Peyer's patch (tissue), 4 donors: ENCODE measurements at regions not wholly inside any gene's neighbourhood (a gene's known extent, or its start where the extent isn't known, plus 50 kb on each side); places are given as distances from the start of the nearest gene placed in this dataset.

Experiments used
- DNase-seq, 3 donors: peaks; one replicate each; pipeline ENCODE4 v3.0.0-alpha.2; 2017 to 2019
- H3K27ac ChIP-seq, 4 donors: fragments of 200-600 bp; sonication (generic); one replicate each; pipeline ENCODE4 v1.5.1; 2016 to 2019
- H3K27me3 ChIP-seq, 2 donors: fragments of 200-600 bp; sonication (generic); one replicate each; pipeline ENCODE4 v1.5.1; 2019
- H3K36me3 ChIP-seq, 3 donors: fragments of 200-600 bp; sonication (generic); one replicate each; pipeline ENCODE4 v1.5.1; 2016 to 2019
- H3K4me1 ChIP-seq, 4 donors: fragments of 200-600 bp; sonication (generic); one replicate each; pipeline ENCODE4 v1.5.1; 2016 to 2019
- H3K4me3 ChIP-seq, 4 donors: fragments of 200-600 bp; sonication (generic); 1 replicate in 3 of 4; 2 replicates in 1 of 4; pipeline ENCODE4 v1.5.1; 2016 to 2019; ENCODE audit warnings: mild to moderate bottlenecking in 1 of 4
- H3K9me3 ChIP-seq, 4 donors: fragments of 200-600 bp; sonication (generic); one replicate each; pipeline ENCODE4 v1.5.1; 2016 to 2019; ENCODE audit warnings: mild to moderate bottlenecking in 1 of 4
- POLR2A ChIP-seq, 2 donors: fragments of 450-650 bp; IDR thresholded peaks; one replicate each; pipeline ENCODE4 v1.5.1; 2017; ENCODE audit warnings: antibody characterized with exemption in 2 of 2, mild to moderate bottlenecking in 2 of 2, moderate library complexity in 2 of 2
- TF ChIP-seq, protein P1 (sequence below), 6 experiments: fragments of 450-650 bp in 4 of 6; fragments of 200-600 bp in 2 of 6; sonication (generic) in 1 of 6; IDR thresholded peaks; one replicate each; pipeline ENCODE4 v1.5.1; 2017 to 2019; ENCODE audit warnings: antibody characterized with exemption in 6 of 6, mild to moderate bottlenecking in 3 of 6, moderate library complexity in 1 of 6

DNA sequence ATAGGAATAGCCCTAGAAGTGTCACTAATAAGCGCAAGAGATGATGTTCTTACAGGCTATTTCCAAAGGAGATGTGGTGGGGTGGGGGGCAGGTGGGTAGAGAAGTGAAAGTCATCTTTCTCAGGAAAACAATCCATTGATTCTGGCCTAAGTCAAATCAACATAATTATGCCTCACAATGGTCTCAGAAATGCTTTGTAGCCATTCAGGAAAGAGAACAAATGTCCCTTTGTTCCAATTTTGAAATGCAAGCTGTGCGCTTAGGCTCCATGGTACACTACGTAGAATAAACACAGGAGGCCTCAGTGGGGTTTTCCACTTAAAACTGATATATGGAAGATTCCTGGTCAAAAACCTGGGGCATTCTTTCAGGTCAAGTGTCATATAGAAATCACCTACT lies 529.9 kb upstream of the KLHL29 start:
- H3K4me1 ChIP-seq, result no peaks in the 10 kb centered on the region
- no peaks in the 10 kb centered on the region for H3K36me3 ChIP-seq
- no peak for DNase-seq
- H3K27me3 ChIP-seq, result no peaks in the 10 kb centered on the region
- no peak overlapping the region for H3K27ac ChIP-seq
- no peak overlapping the region for H3K4me3 ChIP-seq
- H3K9me3 ChIP-seq, result no peaks in the 10 kb centered on the region
- TF ChIP-seq, protein P1, sequence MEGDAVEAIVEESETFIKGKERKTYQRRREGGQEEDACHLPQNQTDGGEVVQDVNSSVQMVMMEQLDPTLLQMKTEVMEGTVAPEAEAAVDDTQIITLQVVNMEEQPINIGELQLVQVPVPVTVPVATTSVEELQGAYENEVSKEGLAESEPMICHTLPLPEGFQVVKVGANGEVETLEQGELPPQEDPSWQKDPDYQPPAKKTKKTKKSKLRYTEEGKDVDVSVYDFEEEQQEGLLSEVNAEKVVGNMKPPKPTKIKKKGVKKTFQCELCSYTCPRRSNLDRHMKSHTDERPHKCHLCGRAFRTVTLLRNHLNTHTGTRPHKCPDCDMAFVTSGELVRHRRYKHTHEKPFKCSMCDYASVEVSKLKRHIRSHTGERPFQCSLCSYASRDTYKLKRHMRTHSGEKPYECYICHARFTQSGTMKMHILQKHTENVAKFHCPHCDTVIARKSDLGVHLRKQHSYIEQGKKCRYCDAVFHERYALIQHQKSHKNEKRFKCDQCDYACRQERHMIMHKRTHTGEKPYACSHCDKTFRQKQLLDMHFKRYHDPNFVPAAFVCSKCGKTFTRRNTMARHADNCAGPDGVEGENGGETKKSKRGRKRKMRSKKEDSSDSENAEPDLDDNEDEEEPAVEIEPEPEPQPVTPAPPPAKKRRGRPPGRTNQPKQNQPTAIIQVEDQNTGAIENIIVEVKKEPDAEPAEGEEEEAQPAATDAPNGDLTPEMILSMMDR (IDR thresholded peaks at IDR 0.05), result no peak
- TF ChIP-seq POLR2A (IDR thresholded peaks at IDR 0.05), result no peak

DNA sequence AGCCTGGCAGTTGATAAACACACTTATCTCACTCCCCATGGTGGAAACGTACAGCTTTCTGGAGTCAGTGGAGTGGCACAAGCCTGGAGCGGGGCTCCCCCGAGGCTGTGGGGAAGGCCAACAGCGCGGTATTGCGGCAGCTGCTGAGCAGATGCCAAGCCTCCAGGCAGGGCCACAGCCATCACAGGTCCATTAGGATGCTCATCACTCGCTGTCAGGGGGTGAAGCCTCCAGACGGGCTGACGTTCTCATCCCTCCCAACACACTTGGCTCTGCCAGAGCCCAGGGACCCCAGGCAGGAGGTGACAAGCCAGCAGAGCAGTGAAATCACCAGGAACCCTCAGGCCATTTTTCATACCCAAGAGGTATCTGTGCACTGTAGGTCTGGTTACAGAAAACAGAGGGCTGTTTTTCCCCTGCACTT lies 529.2 kb upstream of the KLHL29 start:
- DNase-seq, result no peak
- TF ChIP-seq, protein P1 (IDR thresholded peaks at IDR 0.05), result no peak
- TF ChIP-seq POLR2A (IDR thresholded peaks at IDR 0.05), result no peak
- Histone ChIP-seq H3K27me3 (no peaks in the 10 kb centered on the region), H3K36me3 (no peaks in the 10 kb centered on the region), H3K4me1 (no peaks in the 10 kb centered on the region), H3K4me3 (no peak overlapping the region), H3K27ac (no peak overlapping the region), H3K9me3 (no peaks in the 10 kb centered on the region)

DNA sequence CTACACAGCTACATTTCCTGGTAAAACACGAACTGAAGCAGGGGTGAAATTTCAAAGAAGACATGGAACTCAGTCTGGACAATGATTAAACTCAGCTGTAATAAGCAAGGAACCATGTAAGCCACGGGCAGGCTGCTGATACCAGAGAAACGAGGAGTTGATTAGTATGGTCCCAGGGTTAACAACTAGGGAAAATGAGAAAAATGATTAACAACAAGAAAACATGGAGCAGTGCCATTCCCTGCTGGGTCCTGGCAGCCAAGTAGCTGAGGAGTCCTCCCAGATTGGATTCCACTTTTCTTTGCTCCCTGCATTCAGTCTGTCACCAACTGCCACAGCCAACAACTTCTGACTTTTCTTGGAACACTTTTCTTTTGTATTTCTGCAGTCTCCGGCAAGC lies 517.0 kb upstream of the KLHL29 start:
- Histone ChIP-seq H3K27me3 (no peaks in the 10 kb centered on the region), H3K4me1 (no peaks in the 10 kb centered on the region), H3K4me3 (no peak overlapping the region), H3K9me3 (no peaks in the 10 kb centered on the region), H3K27ac (no peak overlapping the region), H3K36me3 (no peaks in the 10 kb centered on the region)
- no peak for TF ChIP-seq POLR2A (IDR thresholded peaks at IDR 0.05)
- TF ChIP-seq, protein P1 (IDR thresholded peaks at IDR 0.05), result no peak
- DNase-seq, result no peak

DNA sequence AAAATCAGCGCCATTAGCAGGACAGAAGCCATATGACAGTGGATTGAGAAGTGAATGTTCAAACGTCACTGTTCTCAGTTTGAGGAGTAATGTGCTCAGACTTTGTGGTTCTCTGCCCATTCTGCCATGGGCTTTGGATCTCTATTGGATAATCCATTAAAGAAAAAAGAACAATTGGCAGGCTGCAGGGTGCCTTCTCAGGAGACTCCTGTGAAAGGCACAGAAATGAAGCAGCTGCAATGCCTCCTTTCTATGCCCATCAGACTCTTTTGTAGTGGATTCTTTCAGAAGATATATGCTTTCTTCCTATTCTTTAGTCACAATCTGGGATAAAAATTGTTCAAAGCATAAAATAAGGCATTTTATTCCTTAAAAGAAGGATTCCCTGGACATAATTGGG lies 506.9 kb upstream of the KLHL29 start:
- TF ChIP-seq POLR2A (IDR thresholded peaks at IDR 0.05), result no peak
- TF ChIP-seq, protein P1 (IDR thresholded peaks at IDR 0.05), result no peak
- Histone ChIP-seq H3K36me3 (no peaks in the 10 kb centered on the region), H3K27ac (no peak overlapping the region), H3K4me3 (no peak overlapping the region), H3K4me1 (no peaks in the 10 kb centered on the region), H3K27me3 (no peaks in the 10 kb centered on the region), H3K9me3 (no peaks in the 10 kb centered on the region)
- DNase-seq, result no peak

DNA sequence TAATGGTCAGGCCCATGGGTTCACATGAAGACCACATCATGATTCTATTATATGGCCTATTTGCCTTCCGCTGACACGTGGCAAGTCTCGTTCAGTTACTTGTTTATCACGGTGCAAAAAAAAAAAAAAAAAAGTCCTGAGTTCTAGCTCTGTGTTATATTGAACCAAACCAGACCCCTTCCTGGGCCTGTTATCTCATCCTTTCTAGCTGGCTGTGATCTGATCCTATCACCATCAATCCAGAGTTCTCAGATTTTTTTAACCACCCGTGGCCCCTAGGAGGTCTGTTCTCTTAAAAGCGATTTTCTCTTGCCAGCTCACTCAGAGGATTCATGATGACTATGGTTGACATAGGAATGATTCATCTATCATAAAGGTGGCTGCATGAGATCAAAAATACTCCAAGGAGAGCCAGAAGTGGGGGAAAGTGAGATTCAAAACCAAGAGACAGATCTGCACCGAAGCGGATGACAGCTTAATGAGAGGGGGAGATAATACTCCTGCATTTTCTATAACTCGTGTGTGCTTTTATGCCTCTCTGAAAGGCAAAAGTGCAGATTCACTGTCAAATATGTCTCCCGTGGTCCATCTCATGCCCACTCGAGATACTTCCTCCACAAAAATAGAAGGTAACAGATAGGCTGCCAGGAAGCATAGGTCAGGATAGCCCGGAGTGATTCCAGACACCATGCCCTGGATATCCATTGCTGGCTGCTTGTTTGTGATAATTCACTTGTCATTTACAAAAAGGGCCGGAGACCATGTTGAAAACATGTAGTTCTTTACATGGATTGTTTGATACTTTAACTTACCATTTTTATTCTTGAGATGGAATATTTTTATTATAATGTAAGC lies 505.7 kb upstream of the KLHL29 start:
- H3K36me3 ChIP-seq, result no peaks in the 10 kb centered on the region
- H3K9me3 ChIP-seq, result no peaks in the 10 kb centered on the region
- no peak overlapping the region for H3K27ac ChIP-seq
- TF ChIP-seq, protein P1 (IDR thresholded peaks at IDR 0.05), result no peak
- no peak for TF ChIP-seq POLR2A (IDR thresholded peaks at IDR 0.05)
- H3K4me1 ChIP-seq, result no peaks in the 10 kb centered on the region
- no peaks in the 10 kb centered on the region for H3K27me3 ChIP-seq
- DNase-seq, result no peak
- H3K4me3 ChIP-seq, result no peak overlapping the region
